ENCODE measurements at regions not wholly inside any gene's neighbourhood (a gene's known extent, or its start where the extent isn't known, plus 50 kb on each side); places are given as distances from the start of the nearest gene placed in this dataset.
"Not testable (repeated sequence)": the region's sequence is repeated elsewhere in the genome, so short reads cannot be mapped to it uniquely, and the experiment has no call there.

DNA sequence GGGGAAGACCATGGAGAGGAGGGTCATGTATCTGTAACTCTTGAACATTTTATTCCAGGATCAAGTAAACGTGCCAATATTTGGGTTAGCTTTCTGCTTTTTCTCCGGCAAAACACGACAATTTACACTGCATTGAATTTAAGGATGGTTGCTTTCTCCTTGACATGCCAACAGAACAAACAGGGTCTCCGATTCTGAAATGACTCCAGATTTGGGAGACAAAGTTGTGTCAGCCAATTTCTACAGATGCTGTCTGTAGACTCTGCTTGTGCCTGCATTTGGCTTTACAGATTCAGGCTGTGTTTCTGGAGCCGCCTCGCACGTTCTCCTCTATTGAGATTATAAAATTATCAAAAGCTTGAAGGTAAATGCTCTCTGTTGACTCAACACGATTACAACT is 207.0 kb downstream of the ASMT start:
- WGBS, result 96% methylated on average over 8 of the region's 8 CpGs

DNA sequence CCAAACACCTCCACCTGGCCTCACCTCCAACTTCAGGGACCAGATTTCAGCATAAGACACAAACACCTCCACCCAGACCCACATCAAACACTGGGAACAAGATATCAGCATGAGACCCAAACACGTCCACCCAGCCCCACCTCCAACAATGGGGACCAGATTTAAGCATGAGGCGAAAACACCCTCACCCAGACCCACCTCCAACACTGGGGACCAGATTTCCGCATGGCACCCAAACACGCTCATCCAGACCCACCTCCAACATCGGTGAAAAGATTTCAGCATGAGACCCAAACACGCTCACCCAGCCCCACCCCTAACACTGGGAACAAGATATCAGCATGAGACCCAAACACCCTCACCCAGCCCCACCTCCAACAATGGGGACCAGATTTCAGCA is 210.0 kb downstream of the ASMT start:
- 89% methylated on average over 6 of the region's 6 CpGs for WGBS
- Histone ChIP-seq H3K36me3 (ENCODE audit: control insufficient read depth in 2 of 2, insufficient read depth in 2 of 2, low read length in 1 of 2) (no peaks in the 10 kb centered on the region), H3K27me3 (ENCODE audit: control insufficient read depth in 2 of 2, insufficient read depth in 1 of 2, low read length in 1 of 2) (no peaks in the 10 kb centered on the region), H3K27ac (ENCODE audit: low read depth in 1 of 2, low read length in 1 of 2) (no peak overlapping the region), H3K4me1 (ENCODE audit: control insufficient read depth in 2 of 2, insufficient read depth in 2 of 2, low read length in 2 of 2) (no peaks in the 10 kb centered on the region), H3K4me3 (ENCODE audit: low read length in 2 of 2) (no peak overlapping the region), H3K9me3 (ENCODE audit: control insufficient read depth in 2 of 2, insufficient read depth in 1 of 2, low read length in 1 of 2) (no peaks in the 10 kb centered on the region)
- no peak for DNase-seq (ENCODE audit: low read depth in 6 of 9, low spot score in 9 of 9)

More for the DNA sequence above, 207.0 kb downstream of the ASMT start:
- no peak for DNase-seq (ENCODE audit: low read depth in 6 of 9, low spot score in 9 of 9)
- Histone ChIP-seq H3K4me1 (ENCODE audit: control insufficient read depth in 2 of 2, insufficient read depth in 2 of 2, low read length in 2 of 2) (no peaks in the 10 kb centered on the region), H3K36me3 (ENCODE audit: control insufficient read depth in 2 of 2, insufficient read depth in 2 of 2, low read length in 1 of 2) (no peaks in the 10 kb centered on the region), H3K27ac (ENCODE audit: low read depth in 1 of 2, low read length in 1 of 2) (no peak overlapping the region), H3K4me3 (ENCODE audit: low read length in 2 of 2) (no peak overlapping the region), H3K27me3 (ENCODE audit: control insufficient read depth in 2 of 2, insufficient read depth in 1 of 2, low read length in 1 of 2) (no peaks in the 10 kb centered on the region), H3K9me3 (ENCODE audit: control insufficient read depth in 2 of 2, insufficient read depth in 1 of 2, low read length in 1 of 2) (no peaks in the 10 kb centered on the region)

DNA sequence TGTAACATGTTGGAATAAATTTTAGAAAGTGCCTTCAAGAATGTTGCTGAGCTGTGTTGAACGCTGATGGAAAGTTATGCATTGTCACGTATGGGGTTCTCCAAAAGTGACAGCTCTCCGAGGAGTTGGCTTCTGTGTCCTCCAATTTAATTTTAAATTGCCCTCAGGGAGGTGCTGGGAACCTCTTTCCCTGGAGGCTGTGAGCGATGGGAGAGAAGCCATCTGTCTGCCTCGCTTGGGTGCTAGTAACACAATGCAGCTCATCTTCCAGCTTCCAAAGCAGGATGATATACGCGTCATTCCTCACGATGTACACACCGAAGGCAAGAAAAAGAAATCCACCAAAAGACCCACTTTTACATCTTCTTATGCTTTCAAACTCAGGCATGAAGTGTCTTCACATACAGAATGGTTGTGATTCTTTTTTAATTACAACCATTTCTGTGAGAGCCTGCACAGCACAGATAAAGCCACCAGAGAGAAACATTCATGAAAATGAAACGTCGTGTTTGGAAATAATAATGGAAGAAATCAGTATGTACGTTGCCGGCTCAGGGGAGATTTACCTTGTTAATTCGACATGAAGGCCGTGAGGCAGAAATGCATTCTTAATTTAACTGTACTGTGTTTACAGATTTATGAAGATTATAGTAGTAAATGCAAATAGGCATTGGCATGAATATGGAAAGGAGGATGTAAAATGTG is 218.9 kb downstream of the ASMT start:
- DNase-seq (ENCODE audit: low read depth in 6 of 9, low spot score in 9 of 9), result no peak
- Histone ChIP-seq H3K27me3 (ENCODE audit: control insufficient read depth in 2 of 2, insufficient read depth in 1 of 2, low read length in 1 of 2) (no peaks in the 10 kb centered on the region), H3K4me1 (ENCODE audit: control insufficient read depth in 2 of 2, insufficient read depth in 2 of 2, low read length in 2 of 2) (no peaks in the 10 kb centered on the region), H3K27ac (ENCODE audit: low read depth in 1 of 2, low read length in 1 of 2) (no peak overlapping the region), H3K9me3 (ENCODE audit: control insufficient read depth in 2 of 2, insufficient read depth in 1 of 2, low read length in 1 of 2) (peaks cover 0 to 9% of the 10 kb centered on the region in 2 donors), H3K4me3 (ENCODE audit: low read length in 2 of 2) (no peak overlapping the region), H3K36me3 (ENCODE audit: control insufficient read depth in 2 of 2, insufficient read depth in 2 of 2, low read length in 1 of 2) (no peaks in the 10 kb centered on the region)
- 91% methylated on average over 15 of the region's 15 CpGs for WGBS

DNA sequence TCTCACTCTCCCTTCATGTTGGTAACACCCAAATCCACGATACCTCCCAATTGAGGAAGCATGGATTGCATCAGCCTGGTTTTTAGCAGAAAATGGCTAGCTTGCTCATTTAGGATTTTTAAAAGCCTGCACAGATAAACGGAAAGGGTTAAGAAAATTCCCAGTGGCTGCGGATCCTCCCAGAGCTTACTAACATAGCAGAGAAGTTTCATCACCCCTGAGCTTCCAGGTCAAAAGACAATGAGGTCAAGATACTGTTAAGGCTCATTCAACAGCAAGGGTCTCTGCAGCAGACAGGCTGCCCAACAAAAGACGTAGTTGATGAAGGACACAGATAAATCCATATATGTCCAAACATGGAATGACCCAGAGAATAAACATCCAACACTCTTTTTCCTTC is 220.2 kb downstream of the ASMT start:
- WGBS, result 82% methylated on average over 4 of the region's 4 CpGs
- no peak overlapping the region for H3K27ac ChIP-seq (ENCODE audit: low read depth in 1 of 2, low read length in 1 of 2)
- no peaks in the 10 kb centered on the region for H3K36me3 ChIP-seq (ENCODE audit: control insufficient read depth in 2 of 2, insufficient read depth in 2 of 2, low read length in 1 of 2)
- H3K27me3 ChIP-seq (ENCODE audit: control insufficient read depth in 2 of 2, insufficient read depth in 1 of 2, low read length in 1 of 2), result no peaks in the 10 kb centered on the region
- H3K4me1 ChIP-seq (ENCODE audit: control insufficient read depth in 2 of 2, insufficient read depth in 2 of 2, low read length in 2 of 2), result no peaks in the 10 kb centered on the region
- H3K9me3 ChIP-seq (ENCODE audit: control insufficient read depth in 2 of 2, insufficient read depth in 1 of 2, low read length in 1 of 2), result peaks cover 0 to 9% of the 10 kb centered on the region in 2 donors
- no peak overlapping the region for H3K4me3 ChIP-seq (ENCODE audit: low read length in 2 of 2)
- DNase-seq (ENCODE audit: low read depth in 6 of 9, low spot score in 9 of 9), result no peak

DNA sequence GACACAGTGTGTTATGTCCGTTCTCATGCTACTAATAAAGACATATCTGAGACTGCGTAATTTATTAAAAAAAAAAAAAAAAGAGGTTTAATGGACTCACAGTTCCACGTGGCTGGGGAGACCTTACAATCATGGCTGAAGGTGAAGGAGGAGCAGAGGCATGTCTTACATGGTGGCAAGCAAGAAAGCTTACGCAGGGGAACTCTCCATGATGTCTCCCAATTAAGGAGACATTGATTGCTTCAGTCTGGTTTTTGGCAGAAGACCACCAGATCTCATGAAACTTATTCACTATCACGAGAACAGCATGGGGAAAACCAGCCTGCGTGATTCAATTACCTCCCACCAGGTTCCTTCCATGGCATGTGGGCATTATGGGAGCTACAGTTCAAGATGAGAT is 221.8 kb downstream of the ASMT start:
- 93% methylated on average over 6 of the region's 6 CpGs for WGBS
- Histone ChIP-seq H3K36me3 (ENCODE audit: control insufficient read depth in 2 of 2, insufficient read depth in 2 of 2, low read length in 1 of 2) (no peaks in the 10 kb centered on the region), H3K27ac (ENCODE audit: low read depth in 1 of 2, low read length in 1 of 2) (no peak overlapping the region), H3K4me1 (ENCODE audit: control insufficient read depth in 2 of 2, insufficient read depth in 2 of 2, low read length in 2 of 2) (no peaks in the 10 kb centered on the region), H3K27me3 (ENCODE audit: control insufficient read depth in 2 of 2, insufficient read depth in 1 of 2, low read length in 1 of 2) (no peaks in the 10 kb centered on the region), H3K9me3 (ENCODE audit: control insufficient read depth in 2 of 2, insufficient read depth in 1 of 2, low read length in 1 of 2) (peaks cover 0 to 11% of the 10 kb centered on the region in 2 donors), H3K4me3 (ENCODE audit: low read length in 2 of 2) (no peak overlapping the region)
- no peak for DNase-seq (ENCODE audit: low read depth in 6 of 9, low spot score in 9 of 9)

DNA sequence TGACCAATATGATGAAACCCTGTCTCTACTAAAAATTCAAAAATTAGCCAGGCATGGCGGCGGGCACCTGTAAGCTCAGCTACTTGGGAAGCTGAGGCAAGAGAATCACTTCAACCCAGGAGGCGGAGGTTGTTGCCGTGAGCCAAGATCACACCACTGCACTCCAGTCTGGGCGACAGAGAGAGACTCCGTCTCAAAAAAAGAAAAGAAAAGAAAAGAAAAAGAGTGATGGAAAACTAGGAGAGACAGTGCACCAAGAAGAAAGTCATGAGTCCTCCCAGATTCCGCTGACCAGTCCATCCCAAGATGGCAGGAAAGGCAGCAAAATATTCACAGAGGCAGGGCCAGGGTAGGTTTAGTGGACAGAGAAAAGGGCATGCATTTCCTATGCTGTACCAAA is 226.9 kb downstream of the ASMT start:
- H3K27ac ChIP-seq (ENCODE audit: low read depth in 1 of 2, low read length in 1 of 2), result no peak overlapping the region
- DNase-seq (ENCODE audit: low read depth in 6 of 9, low spot score in 9 of 9), result no peak
- H3K4me1 ChIP-seq (ENCODE audit: control insufficient read depth in 2 of 2, insufficient read depth in 2 of 2, low read length in 2 of 2), result no peaks in the 10 kb centered on the region
- 97% methylated on average over 7 of the region's 7 CpGs for WGBS
- no peak overlapping the region for H3K4me3 ChIP-seq (ENCODE audit: low read length in 2 of 2)
- no peaks in the 10 kb centered on the region for H3K36me3 ChIP-seq (ENCODE audit: control insufficient read depth in 2 of 2, insufficient read depth in 2 of 2, low read length in 1 of 2)
- H3K27me3 ChIP-seq (ENCODE audit: control insufficient read depth in 2 of 2, insufficient read depth in 1 of 2, low read length in 1 of 2), result no peaks in the 10 kb centered on the region
- H3K9me3 ChIP-seq (ENCODE audit: control insufficient read depth in 2 of 2, insufficient read depth in 1 of 2, low read length in 1 of 2), result peaks cover 0 to 2% of the 10 kb centered on the region in 2 donors

DNA sequence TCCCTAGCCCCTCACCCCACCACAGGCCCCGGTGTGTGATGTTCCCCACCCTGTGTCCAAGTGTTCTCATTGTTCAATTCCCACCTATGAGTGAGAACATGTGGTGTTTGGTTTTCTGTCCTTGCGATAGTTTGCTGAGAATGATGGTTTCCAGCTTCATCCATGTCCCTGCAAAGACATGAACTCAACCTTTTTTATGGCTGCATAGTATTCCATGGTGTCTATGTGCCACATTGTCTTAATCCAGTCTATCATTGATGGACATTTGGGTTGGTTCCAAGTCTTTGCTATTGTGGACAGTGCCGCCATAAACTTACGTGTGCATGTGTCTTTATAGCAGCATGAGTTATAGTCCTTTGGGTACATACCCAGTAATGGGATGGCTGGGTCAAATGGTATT is 232.1 kb downstream of the ASMT start:
- not testable (repeated sequence) for DNase-seq (ENCODE audit: low read depth in 6 of 9, low spot score in 9 of 9); H3K36me3 ChIP-seq (ENCODE audit: control insufficient read depth in 2 of 2, insufficient read depth in 2 of 2, low read length in 1 of 2); H3K4me3 ChIP-seq (ENCODE audit: low read length in 2 of 2); H3K9me3 ChIP-seq (ENCODE audit: control insufficient read depth in 2 of 2, insufficient read depth in 1 of 2, low read length in 1 of 2); H3K27ac ChIP-seq (ENCODE audit: low read depth in 1 of 2, low read length in 1 of 2); H3K27me3 ChIP-seq (ENCODE audit: control insufficient read depth in 2 of 2, insufficient read depth in 1 of 2, low read length in 1 of 2); H3K4me1 ChIP-seq (ENCODE audit: control insufficient read depth in 2 of 2, insufficient read depth in 2 of 2, low read length in 2 of 2)
- WGBS, result 93% methylated on average over 4 of the region's 4 CpGs

DNA sequence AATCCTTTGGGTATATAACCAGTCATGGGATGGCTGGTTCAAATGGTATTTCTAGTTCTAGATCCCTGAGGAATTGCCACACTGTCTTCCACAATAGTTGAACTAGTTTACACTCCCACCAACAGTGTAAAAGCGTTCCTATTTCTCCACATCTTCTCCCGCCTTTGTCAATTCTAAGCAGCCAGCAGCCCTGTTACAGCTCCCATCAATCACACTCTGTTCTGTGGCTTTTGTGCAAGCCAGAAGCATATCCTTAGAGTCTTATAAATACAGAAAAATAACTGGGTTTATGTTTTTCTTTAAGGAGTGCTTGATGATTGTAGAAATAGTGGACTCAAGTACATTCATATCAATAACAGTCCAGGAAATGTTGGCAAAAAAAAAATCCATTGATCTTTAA is 232.9 kb downstream of the ASMT start:
- DNase-seq (ENCODE audit: low read depth in 6 of 9, low spot score in 9 of 9); H3K4me3 ChIP-seq (ENCODE audit: low read length in 2 of 2); H3K27me3 ChIP-seq (ENCODE audit: control insufficient read depth in 2 of 2, insufficient read depth in 1 of 2, low read length in 1 of 2); H3K4me1 ChIP-seq (ENCODE audit: control insufficient read depth in 2 of 2, insufficient read depth in 2 of 2, low read length in 2 of 2); H3K9me3 ChIP-seq (ENCODE audit: control insufficient read depth in 2 of 2, insufficient read depth in 1 of 2, low read length in 1 of 2); H3K27ac ChIP-seq (ENCODE audit: low read depth in 1 of 2, low read length in 1 of 2); H3K36me3 ChIP-seq (ENCODE audit: control insufficient read depth in 2 of 2, insufficient read depth in 2 of 2, low read length in 1 of 2): not testable (repeated sequence)
- 58% methylated on average over 2 of the region's 2 CpGs for WGBS

DNA sequence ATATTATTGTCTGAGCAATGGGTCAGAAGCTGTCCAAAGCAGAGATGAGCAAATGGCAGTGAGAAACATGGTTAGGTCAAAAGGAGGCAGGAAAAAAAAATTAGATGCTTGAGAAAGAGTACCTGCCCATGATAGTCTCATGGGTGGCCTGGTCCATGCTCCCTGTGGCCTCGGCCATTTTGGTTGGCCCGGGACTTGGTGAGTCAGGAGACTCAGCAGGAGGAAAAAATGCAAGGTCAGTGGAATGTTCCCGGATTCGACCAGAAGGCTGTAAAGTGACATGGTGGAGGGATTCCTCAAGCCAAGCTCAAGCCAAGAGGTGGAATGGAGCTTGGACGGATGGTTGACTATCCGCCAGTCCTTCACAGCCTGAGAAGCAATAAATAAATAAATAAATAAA is 236.7 kb downstream of the ASMT start:
- WGBS, result 94% methylated on average over 6 of the region's 6 CpGs
- H3K4me3 ChIP-seq (ENCODE audit: low read length in 2 of 2), result no peak overlapping the region
- no peaks in the 10 kb centered on the region for H3K27me3 ChIP-seq (ENCODE audit: control insufficient read depth in 2 of 2, insufficient read depth in 1 of 2, low read length in 1 of 2)
- H3K36me3 ChIP-seq (ENCODE audit: control insufficient read depth in 2 of 2, insufficient read depth in 2 of 2, low read length in 1 of 2), result no peaks in the 10 kb centered on the region
- peaks cover 0 to 6% of the 10 kb centered on the region in 2 donors for H3K9me3 ChIP-seq (ENCODE audit: control insufficient read depth in 2 of 2, insufficient read depth in 1 of 2, low read length in 1 of 2)
- DNase-seq (ENCODE audit: low read depth in 6 of 9, low spot score in 9 of 9), result no peak
- no peaks in the 10 kb centered on the region for H3K4me1 ChIP-seq (ENCODE audit: control insufficient read depth in 2 of 2, insufficient read depth in 2 of 2, low read length in 2 of 2)
- H3K27ac ChIP-seq (ENCODE audit: low read depth in 1 of 2, low read length in 1 of 2), result no peak overlapping the region
